ENCODE measurements at regions not wholly inside any gene's neighbourhood (a gene's known extent, or its start where the extent isn't known, plus 50 kb on each side); places are given as distances from the start of the nearest gene placed in this dataset.

GRCh38 chr20:62535282-62535811 lies 59.6 kb upstream of the GATA5 start:
- peaks cover 0 to 78% of the 10 kb centered on the region in 2 donors for H3K27me3 ChIP-seq
- H3K27ac ChIP-seq, result no peak overlapping the region
- H3K4me1 ChIP-seq, result no peaks in the 10 kb centered on the region
- no peaks in the 10 kb centered on the region for H3K9me3 ChIP-seq
- H3K4me3 ChIP-seq, result no peak overlapping the region
- DNase-seq (ENCODE audit: low spot score in 2 of 2), result no peak
- no peak for TF ChIP-seq POLR2A (IDR thresholded peaks at IDR 0.05)
- no peak for TF ChIP-seq POLR2AphosphoS5 (IDR thresholded peaks at IDR 0.05)
- TF ChIP-seq CTCF (IDR thresholded peaks at IDR 0.05), result no peak
- intact Hi-C loops (cut with DNase I; ENCODE audit: low total_unique reads), result loop anchor here (5.0 kb wide), 1 partner anchor 1358 kb away; no protein-coding TSS in a partner anchor
- no peaks in the 10 kb centered on the region for H3K36me3 ChIP-seq

GRCh38 chr20:62535964-62536363 lies 60.2 kb upstream of the GATA5 start:
- Histone ChIP-seq H3K27me3 (peaks cover 0 to 78% of the 10 kb centered on the region in 2 donors), H3K4me1 (no peaks in the 10 kb centered on the region), H3K4me3 (no peak overlapping the region), H3K36me3 (no peaks in the 10 kb centered on the region), H3K9me3 (no peaks in the 10 kb centered on the region), H3K27ac (no peak overlapping the region)
- TF ChIP-seq POLR2AphosphoS5 (IDR thresholded peaks at IDR 0.05), result no peak
- TF ChIP-seq POLR2A (IDR thresholded peaks at IDR 0.05), result no peak
- no peak for TF ChIP-seq CTCF (IDR thresholded peaks at IDR 0.05)
- intact Hi-C loops (cut with DNase I; ENCODE audit: low total_unique reads), result loop anchor here (5.0 kb wide), 1 partner anchor 1359 kb away; no protein-coding TSS in a partner anchor
- DNase-seq (ENCODE audit: low spot score in 2 of 2), result no peak

- H3K27me3 ChIP-seq, result peaks cover 0 to 78% of the 10 kb centered on the region in 2 donors
- no peaks in the 10 kb centered on the region for H3K4me1 ChIP-seq
- no peak for DNase-seq (ENCODE audit: low spot score in 2 of 2)
- H3K27ac ChIP-seq, result no peak overlapping the region
- no peaks in the 10 kb centered on the region for H3K36me3 ChIP-seq
- no peak overlapping the region for H3K4me3 ChIP-seq
- intact Hi-C loops (cut with DNase I; ENCODE audit: low total_unique reads), result loop anchor here (5.0 kb wide), 1 partner anchor 1360 kb away; no protein-coding TSS in a partner anchor
- H3K9me3 ChIP-seq, result no peaks in the 10 kb centered on the region
- TF ChIP-seq POLR2AphosphoS5 (IDR thresholded peaks at IDR 0.05) (no peak), CTCF (IDR thresholded peaks at IDR 0.05) (no peak), POLR2A (IDR thresholded peaks at IDR 0.05) (no peak)
Observed at GRCh38 chr20:62536871-62537401, 61.1 kb upstream of the GATA5 start.

- Histone ChIP-seq H3K4me1 (no peaks in the 10 kb centered on the region), H3K27me3 (peaks cover 0 to 77% of the 10 kb centered on the region in 2 donors), H3K27ac (no peak overlapping the region), H3K4me3 (no peak overlapping the region), H3K9me3 (no peaks in the 10 kb centered on the region), H3K36me3 (no peaks in the 10 kb centered on the region)
- no peak for TF ChIP-seq POLR2A (IDR thresholded peaks at IDR 0.05)
- no peak for TF ChIP-seq POLR2AphosphoS5 (IDR thresholded peaks at IDR 0.05)
- TF ChIP-seq CTCF (IDR thresholded peaks at IDR 0.05), result no peak
- no peak for DNase-seq (ENCODE audit: low spot score in 2 of 2)
- intact Hi-C loops (cut with DNase I; ENCODE audit: low total_unique reads), result loop anchor here (5.0 kb wide), 1 partner anchor 1360 kb away; no protein-coding TSS in a partner anchor
Observed at GRCh38 chr20:62537649-62538292, 62.0 kb upstream of the GATA5 start.
